ENCODE measurements at regions not wholly inside any gene's neighbourhood (a gene's known extent, or its start where the extent isn't known, plus 50 kb on each side); places are given as distances from the start of the nearest gene placed in this dataset.

GRCh38 chr12:131448254-131448795, 262.6 kb upstream of the SFSWAP start:
- Histone ChIP-seq H3K36me3 (no peaks in the 10 kb centered on the region), H3K27me3 (no peaks in the 10 kb centered on the region), H3K4me2 (no peak overlapping the region), H3K9me3 (no peaks in the 10 kb centered on the region), H3K27ac (no peak overlapping the region), H3K4me3 (no peak overlapping the region), H3K4me1 (peaks cover 3% of the 10 kb centered on the region; the same call in 1 of the 2 replicates), H4K20me1 (no peaks in the 10 kb centered on the region), H3K9ac (no peak overlapping the region)
- no peak for TF ChIP-seq Cebpa-rat (IDR thresholded peaks at IDR 0.05)

GRCh38 chr12:131449027-131449426, 261.9 kb upstream of the SFSWAP start:
- Histone ChIP-seq H3K27me3 (no peaks in the 10 kb centered on the region), H3K4me2 (no peak overlapping the region), H4K20me1 (no peaks in the 10 kb centered on the region), H3K4me1 (peaks cover 3% of the 10 kb centered on the region; the same call in 1 of the 2 replicates), H3K36me3 (no peaks in the 10 kb centered on the region), H3K9ac (no peak overlapping the region), H3K4me3 (no peak overlapping the region), H3K9me3 (no peaks in the 10 kb centered on the region), H3K27ac (no peak overlapping the region)
- no peak for TF ChIP-seq Cebpa-rat (IDR thresholded peaks at IDR 0.05)

DNA sequence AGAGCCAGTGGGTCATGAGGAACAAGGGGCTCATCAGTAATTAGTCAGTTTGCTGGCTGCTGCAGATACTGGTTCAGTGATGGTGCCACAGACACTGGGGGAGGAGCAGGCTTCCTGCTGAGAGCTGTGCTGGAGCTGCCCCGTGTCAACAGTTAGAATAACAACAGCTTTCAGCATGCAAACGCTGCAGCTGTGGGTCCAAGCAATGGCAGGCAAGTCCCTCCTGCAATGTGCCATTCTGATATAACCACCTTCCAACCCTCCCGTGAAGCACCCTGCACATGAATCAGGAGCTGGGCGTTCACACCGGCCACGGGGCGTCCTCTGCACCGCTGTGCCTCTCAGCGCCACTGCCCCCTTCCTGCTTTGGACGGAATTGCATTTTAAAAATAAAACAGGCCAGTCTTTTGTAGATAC, 258.4 kb upstream of the SFSWAP start:
- H3K4me1 ChIP-seq = peaks cover 14% of the 10 kb centered on the region
- H3K9me3 ChIP-seq = no peaks in the 10 kb centered on the region
- H3K4me2 ChIP-seq = peak overlapping the region; percentile 28; the same call in 1 of the 2 replicates
- H3K27ac ChIP-seq = no peak overlapping the region
- H3K27me3 ChIP-seq = no peaks in the 10 kb centered on the region
- no peak overlapping the region for H3K9ac ChIP-seq
- H3K4me3 ChIP-seq = no peak overlapping the region
- no peak for TF ChIP-seq Cebpa-rat (IDR thresholded peaks at IDR 0.05)
- no peaks in the 10 kb centered on the region for H4K20me1 ChIP-seq
- no peaks in the 10 kb centered on the region for H3K36me3 ChIP-seq

GRCh38 chr12:131454418-131455217, 256.3 kb upstream of the SFSWAP start:
- peaks cover 14% of the 10 kb centered on the region for H3K4me1 ChIP-seq
- TF ChIP-seq Cebpa-rat (IDR thresholded peaks at IDR 0.05) = no peak
- H3K4me2 ChIP-seq = peak overlapping the region; percentile 7; the same call in 1 of the 2 replicates
- no peaks in the 10 kb centered on the region for H3K9me3 ChIP-seq
- no peak overlapping the region for H3K9ac ChIP-seq
- H3K36me3 ChIP-seq = no peaks in the 10 kb centered on the region
- no peak overlapping the region for H3K27ac ChIP-seq
- no peaks in the 10 kb centered on the region for H3K27me3 ChIP-seq
- no peaks in the 10 kb centered on the region for H4K20me1 ChIP-seq
- H3K4me3 ChIP-seq = no peak overlapping the region

- H3K36me3 ChIP-seq = no peaks in the 10 kb centered on the region
- H3K9ac ChIP-seq = no peak overlapping the region
- H3K9me3 ChIP-seq = no peaks in the 10 kb centered on the region
- H3K4me2 ChIP-seq = no peak overlapping the region; the same call in 1 of the 2 replicates
- peaks cover 14% of the 10 kb centered on the region for H3K4me1 ChIP-seq
- H4K20me1 ChIP-seq = no peaks in the 10 kb centered on the region
- no peak overlapping the region for H3K4me3 ChIP-seq
- no peak overlapping the region for H3K27ac ChIP-seq
- H3K27me3 ChIP-seq = no peaks in the 10 kb centered on the region
- no peak for TF ChIP-seq Cebpa-rat (IDR thresholded peaks at IDR 0.05)
These were observed 255.7 kb upstream of the SFSWAP start for GRCh38 chr12:131455218-131455506.

GRCh38 chr12:131455581-131456110, 255.2 kb upstream of the SFSWAP start:
- Histone ChIP-seq H3K27me3 (no peaks in the 10 kb centered on the region), H3K36me3 (no peaks in the 10 kb centered on the region), H3K27ac (no peak overlapping the region), H3K4me1 (peaks cover 14% of the 10 kb centered on the region), H3K4me2 (no peak overlapping the region), H3K9ac (no peak overlapping the region), H3K9me3 (no peaks in the 10 kb centered on the region), H3K4me3 (no peak overlapping the region), H4K20me1 (no peaks in the 10 kb centered on the region)
- no peak for TF ChIP-seq Cebpa-rat (IDR thresholded peaks at IDR 0.05)

DNA sequence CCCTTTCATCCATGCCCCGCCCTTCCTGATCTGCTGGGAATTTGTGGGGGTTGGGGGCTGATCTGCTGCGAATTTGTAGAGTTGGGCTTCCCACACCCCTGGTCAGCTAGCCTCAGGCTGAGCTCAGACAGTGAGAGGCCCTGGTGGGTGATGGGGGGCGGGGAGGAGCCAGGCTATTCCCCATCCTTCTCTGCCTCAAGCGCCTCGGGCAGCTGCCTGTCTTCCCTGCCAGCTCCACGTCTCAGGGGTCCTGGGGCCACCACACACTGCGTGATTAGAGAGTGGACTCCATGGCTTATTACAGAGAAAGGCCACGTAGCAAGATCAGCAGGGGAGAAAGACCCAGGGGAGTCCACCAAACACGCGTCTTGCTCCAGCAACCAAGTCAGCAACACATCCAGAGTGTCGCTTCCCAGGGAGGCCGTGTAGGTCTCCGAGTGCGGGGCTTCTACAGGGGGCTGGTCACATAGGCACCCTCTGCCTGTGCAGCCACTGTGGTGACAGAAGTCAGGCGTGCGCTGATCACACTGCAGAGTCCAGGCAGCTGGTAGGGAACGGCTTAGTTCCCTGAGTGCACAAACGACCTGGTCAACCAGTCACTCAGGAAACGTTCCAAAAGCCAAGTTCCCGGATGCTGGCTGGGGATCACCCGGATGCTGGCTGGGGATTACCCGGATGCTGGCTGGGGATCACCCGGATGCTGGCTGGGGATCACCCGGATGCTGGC, 254.4 kb upstream of the SFSWAP start:
- no peaks in the 10 kb centered on the region for H4K20me1 ChIP-seq
- H3K27me3 ChIP-seq = no peaks in the 10 kb centered on the region
- no peak for TF ChIP-seq Cebpa-rat (IDR thresholded peaks at IDR 0.05)
- H3K4me1 ChIP-seq = peaks cover 14% of the 10 kb centered on the region
- no peaks in the 10 kb centered on the region for H3K36me3 ChIP-seq
- no peak overlapping the region for H3K9ac ChIP-seq
- H3K4me3 ChIP-seq = no peak overlapping the region
- H3K4me2 ChIP-seq = no peak overlapping the region
- no peaks in the 10 kb centered on the region for H3K9me3 ChIP-seq
- no peak overlapping the region for H3K27ac ChIP-seq

DNA sequence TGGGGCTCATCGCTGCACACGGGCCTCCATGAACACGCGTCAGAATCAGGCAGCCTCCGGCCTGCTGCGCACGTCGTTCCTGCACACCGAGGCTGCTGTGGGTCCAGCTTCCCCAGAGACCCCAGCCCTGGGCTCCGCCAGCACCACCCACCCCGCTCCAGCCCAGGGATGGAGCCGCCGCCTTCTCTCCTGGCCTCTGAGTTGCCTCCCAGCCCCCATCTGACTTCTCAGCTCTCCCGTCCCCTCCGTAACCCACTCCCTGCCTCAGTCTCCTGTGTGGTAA, 253.9 kb upstream of the SFSWAP start:
- Histone ChIP-seq H3K9me3 (no peaks in the 10 kb centered on the region), H3K4me1 (peaks cover 14% of the 10 kb centered on the region), H3K27ac (no peak overlapping the region), H3K27me3 (no peaks in the 10 kb centered on the region), H3K4me2 (no peak overlapping the region), H3K36me3 (no peaks in the 10 kb centered on the region), H3K9ac (no peak overlapping the region), H3K4me3 (no peak overlapping the region), H4K20me1 (no peaks in the 10 kb centered on the region)
- TF ChIP-seq Cebpa-rat (IDR thresholded peaks at IDR 0.05) = no peak

DNA sequence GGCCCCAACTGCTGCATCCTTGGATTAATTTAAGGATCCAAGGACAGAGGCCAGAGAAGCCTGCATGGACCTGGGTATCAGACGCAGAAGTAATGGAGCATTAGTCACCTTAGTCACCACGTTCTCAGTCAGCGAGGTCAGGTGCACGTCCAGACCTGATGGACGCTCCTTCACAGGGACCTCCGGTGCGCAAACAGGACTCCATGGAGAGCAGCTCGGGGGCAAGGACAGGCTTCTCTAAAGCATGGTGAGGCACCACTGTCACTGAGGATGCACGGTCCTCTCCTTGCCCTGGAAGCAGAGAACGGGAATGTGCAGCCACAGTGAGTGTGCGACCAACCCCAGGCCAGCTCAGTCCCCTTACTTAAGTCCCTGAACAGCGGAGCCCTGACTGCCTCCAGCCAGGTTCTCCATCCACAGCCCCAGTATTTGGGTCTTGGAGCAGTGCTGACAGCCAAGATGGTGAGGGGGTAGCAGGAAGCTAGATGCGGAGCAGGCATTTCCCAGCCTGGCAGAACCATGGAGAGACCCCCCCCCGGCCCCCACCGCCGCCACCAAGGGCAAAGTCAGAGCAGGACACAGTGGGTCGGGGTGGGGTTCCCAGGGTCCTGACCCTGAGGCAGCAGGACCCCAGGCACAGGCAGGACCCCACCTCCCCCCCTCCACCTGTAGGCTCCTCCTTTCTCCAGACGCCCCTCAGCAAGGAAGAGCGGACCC, 253.4 kb upstream of the SFSWAP start:
- Histone ChIP-seq H3K27ac (no peak overlapping the region), H3K9me3 (no peaks in the 10 kb centered on the region), H3K36me3 (no peaks in the 10 kb centered on the region), H4K20me1 (no peaks in the 10 kb centered on the region), H3K4me3 (no peak overlapping the region), H3K27me3 (no peaks in the 10 kb centered on the region), H3K9ac (no peak overlapping the region), H3K4me2 (no peak overlapping the region), H3K4me1 (peaks cover 14% of the 10 kb centered on the region)
- TF ChIP-seq Cebpa-rat (IDR thresholded peaks at IDR 0.05) = no peak

GRCh38 chr12:131458048-131458374, 252.9 kb upstream of the SFSWAP start:
- H3K4me3 ChIP-seq = no peak overlapping the region
- no peak overlapping the region for H3K27ac ChIP-seq
- no peak overlapping the region for H3K4me2 ChIP-seq
- H4K20me1 ChIP-seq = no peaks in the 10 kb centered on the region
- no peaks in the 10 kb centered on the region for H3K9me3 ChIP-seq
- H3K36me3 ChIP-seq = no peaks in the 10 kb centered on the region
- peaks cover 14% of the 10 kb centered on the region for H3K4me1 ChIP-seq
- no peak for TF ChIP-seq Cebpa-rat (IDR thresholded peaks at IDR 0.05)
- H3K27me3 ChIP-seq = no peaks in the 10 kb centered on the region
- no peak overlapping the region for H3K9ac ChIP-seq

Data from BLaER1 (cell line).